Panc1 (cell line): ENCODE measurements at regions not wholly inside any gene's neighbourhood (a gene's known extent, or its start where the extent isn't known, plus 50 kb on each side); places are given as distances from the start of the nearest gene placed in this dataset.

Experiments
- ATAC-seq: fragments of 200-7000 bp; cut with Tn5 transposase; 2 replicates; pipeline ENCODE4 v1.9.1; 2020; ENCODE audit warnings: mild to moderate bottlenecking, moderate library complexity
- BruUV-seq: library from RNA; stranded (reverse); fragments of 400-500 nt; replicated peaks from 2 replicates; lab custom pipeline; 2021; lab: Mats Ljungman, UMichigan
- CTCF ChIA-PET: fragments of 300-600 bp; sonication (Branson Sonifier 250); formaldehyde crosslinking; loops from one replicate; lab custom pipeline; 2022; ENCODE audit warnings: antibody characterized with exemption; lab: Charles Lee
- POLR2A ChIA-PET: fragments of 300-600 bp; sonication (Branson Sonifier 250); formaldehyde crosslinking; loops from one replicate; lab custom pipeline; 2022; ENCODE audit warnings: antibody characterized with exemption; lab: Charles Lee
- DNase-seq: peaks from one replicate; pipeline ENCODE4 v3.0.0-alpha.2; 2010; ENCODE audit warnings: low read depth, low spot score
- H3K27ac ChIP-seq: 2 replicates; pipeline ENCODE4 v1.5.1; 2011; ENCODE audit warnings: mild to moderate bottlenecking, low read length, inconsistent platforms
- H3K27me3 ChIP-seq: fragments of 200-500 bp; sonication (Bioruptor generic); 2 replicates; pipeline ENCODE4 v1.6.0; 2014; ENCODE audit warnings: low read length, inconsistent platforms; ENCODE audit not compliant: control insufficient read depth, insufficient read depth
- H3K36me3 ChIP-seq: fragments of 200-500 bp; sonication (Bioruptor generic); 2 replicates; pipeline ENCODE4 v1.5.1; 2014; ENCODE audit warnings: inconsistent platforms, mild to moderate bottlenecking, low read length, moderate library complexity; ENCODE audit not compliant: control insufficient read depth, insufficient read depth
- H3K4me1 ChIP-seq: 2 replicates; pipeline ENCODE4 v1.5.1; 2011; ENCODE audit warnings: inconsistent platforms, mild to moderate bottlenecking, low read length, moderate library complexity; ENCODE audit not compliant: control insufficient read depth, insufficient read depth
- H3K4me3 ChIP-seq, 2 experiments: 2 replicates each; pipeline ENCODE4 v1.5.1; 2011 to 2012; ENCODE audit warnings: low read depth in 2 of 2, low read length in 2 of 2, mild to moderate bottlenecking in 2 of 2, inconsistent platforms in 1 of 2, moderate library complexity in 1 of 2
- H3K9me3 ChIP-seq: fragments of 200-500 bp; sonication (Bioruptor generic); 2 replicates; pipeline ENCODE4 v1.5.1; 2014; ENCODE audit warnings: low read depth, mild to moderate bottlenecking, inconsistent platforms, low read length, moderate library complexity; ENCODE audit not compliant: control insufficient read depth, insufficient read depth
- CTCF ChIP-seq: fragments of 450-650 bp; IDR thresholded peaks from 2 replicates; pipeline ENCODE4 v1.5.1; 2017; ENCODE audit warnings: mild to moderate bottlenecking
- POLR2AphosphoS5 ChIP-seq: IDR thresholded peaks from 2 replicates; pipeline ENCODE4 v1.6.1; 2012; ENCODE audit warnings: mild to moderate bottlenecking, low read depth, low read length, moderate library complexity
- REST ChIP-seq, 2 experiments: IDR thresholded peaks; 2 replicates each; pipeline ENCODE4 v1.6.1; 2011 to 2012; ENCODE audit warnings: low read depth in 2 of 2, control low read depth in 1 of 2, low read length in 1 of 2, mild to moderate bottlenecking in 1 of 2, moderate library complexity in 1 of 2; ENCODE audit not compliant: insufficient read depth in 1 of 2
- SIN3A ChIP-seq: IDR thresholded peaks from 2 replicates; pipeline ENCODE4 v1.6.1; 2012; ENCODE audit warnings: low read depth, mild to moderate bottlenecking, low read length, moderate library complexity, borderline replicate concordance; ENCODE audit not compliant: insufficient read depth
- TCF7L2 ChIP-seq: IDR thresholded peaks from 2 replicates; pipeline ENCODE4 v1.6.1; 2011; ENCODE audit warnings: mild to moderate bottlenecking, low read depth, low read length, inconsistent platforms
- in situ Hi-C: cut with HindIII; loops from 2 replicates; pipeline ENCODE4 v1.10.0; 2016; ENCODE audit warnings: low sequenced_read_pairs, low pct_unique_long_range_greater_than_20kb
- intact Hi-C: fragments of 100-400 bp; cut with micrococcal nuclease; formaldehyde crosslinking; loops from one replicate; pipeline ENCODE4 v1.10.0; 2022; ENCODE audit not compliant: unreplicated experiment

GRCh38 chr1:219993554-219994433 lies 52.5 kb downstream of the EPRS1 start:
- intact Hi-C loops: no loop called here
- H3K27ac ChIP-seq: no peak overlapping the region
- TF ChIP-seq POLR2AphosphoS5 (no peak), TCF7L2 (no peak), CTCF (no peak), SIN3A (no peak), REST (IDR thresholded peaks at IDR 0.05; ENCODE audit: insufficient read depth in 1 of 2, low read depth in 2 of 2, low read length in 1 of 2) (no peak)
- BruUV-seq: TSS peak; percentile 13
- no peak overlapping the region for H3K4me3 ChIP-seq
- DNase-seq: no peak
- no peaks in the 10 kb centered on the region for H3K4me1 ChIP-seq
- POLR2A ChIA-PET: no interaction called here
- peaks cover 31% of the 10 kb centered on the region for H3K36me3 ChIP-seq
- CTCF ChIA-PET: no interaction called here
- H3K27me3 ChIP-seq: no peaks in the 10 kb centered on the region
- in situ Hi-C loops: no loop called here
- no peaks in the 10 kb centered on the region for H3K9me3 ChIP-seq
- ATAC-seq: no peak

- peaks cover 22% of the 10 kb centered on the region for H3K36me3 ChIP-seq
- no peak overlapping the region for H3K27ac ChIP-seq
- intact Hi-C loops (no loop called here), in situ Hi-C loops (no loop called here)
- DNase-seq: no peak
- no TSS peak for BruUV-seq
- POLR2A ChIA-PET: no interaction called here
- H3K27me3 ChIP-seq: no peaks in the 10 kb centered on the region
- TF ChIP-seq REST (IDR thresholded peaks at IDR 0.05; ENCODE audit: insufficient read depth in 1 of 2, low read depth in 2 of 2, low read length in 1 of 2): no peak
- no peak for ATAC-seq
- no peaks in the 10 kb centered on the region for H3K9me3 ChIP-seq
- no peaks in the 10 kb centered on the region for H3K4me1 ChIP-seq
- CTCF ChIA-PET: no interaction called here
- H3K4me3 ChIP-seq: no peak overlapping the region
Measured at GRCh38 chr1:219991919-219992318, 54.4 kb downstream of the EPRS1 start.
